OCI-LY3 (cell line): ENCODE measurements at regions not wholly inside any gene's neighbourhood (a gene's known extent, or its start where the extent isn't known, plus 50 kb on each side); places are given as distances from the start of the nearest gene placed in this dataset.

Source experiments
- CTCF ChIP-seq: fragments of 200-600, 300-600 bp; sonication (generic); IDR thresholded peaks from 2 replicates; pipeline ENCODE4 v1.5.1; 2014; ENCODE audit warnings: antibody characterized with exemption, low read length, low read depth
- EZH2phosphoT487 ChIP-seq: fragments of 200-600 bp; shearing (Covaris generic); IDR thresholded peaks from 2 replicates; pipeline ENCODE4 v1.6.1; 2018; ENCODE audit warnings: antibody characterized with exemption, mixed run types, low read depth

DNA sequence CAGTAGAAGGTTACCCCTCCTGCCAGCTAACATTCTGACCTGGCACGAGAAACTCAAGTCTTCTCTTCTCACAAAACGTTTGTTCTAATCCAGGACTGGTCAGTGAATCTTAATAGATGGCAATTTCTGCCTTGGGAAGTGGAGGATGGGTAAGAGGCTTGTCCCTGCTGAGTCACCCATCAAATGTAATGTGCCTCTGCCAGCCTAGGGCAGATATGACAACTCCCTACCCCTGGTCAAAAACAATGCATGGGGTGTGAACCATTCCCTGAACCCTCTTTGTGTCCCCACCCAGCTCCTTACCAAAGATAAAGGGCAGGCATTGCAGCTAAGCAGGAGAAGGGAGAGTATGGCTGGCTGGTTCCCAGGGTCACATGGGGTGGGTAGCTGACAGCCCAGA is 1052.9 kb downstream of the GALC start:
- TF ChIP-seq CTCF (no peak), EZH2phosphoT487 (no peak)
